H1 (cell line): ENCODE measurements at regions not wholly inside any gene's neighbourhood (a gene's known extent, or its start where the extent isn't known, plus 50 kb on each side); places are given as distances from the start of the nearest gene placed in this dataset.

Source experiments
- CHD2 ChIP-seq: IDR thresholded peaks from 2 replicates; pipeline ENCODE4 v1.6.1; 2012; ENCODE audit warnings: low read length, improper control_type of control experiment
- SIRT6 ChIP-seq: IDR thresholded peaks from one replicate; pipeline ENCODE4 v1.7.1; 2012; ENCODE audit warnings: low read length, inconsistent platforms
- SIX5 ChIP-seq: IDR thresholded peaks from 2 replicates; pipeline ENCODE4 v1.6.1; 2011; ENCODE audit warnings: mild to moderate bottlenecking, low read depth, low read length

DNA sequence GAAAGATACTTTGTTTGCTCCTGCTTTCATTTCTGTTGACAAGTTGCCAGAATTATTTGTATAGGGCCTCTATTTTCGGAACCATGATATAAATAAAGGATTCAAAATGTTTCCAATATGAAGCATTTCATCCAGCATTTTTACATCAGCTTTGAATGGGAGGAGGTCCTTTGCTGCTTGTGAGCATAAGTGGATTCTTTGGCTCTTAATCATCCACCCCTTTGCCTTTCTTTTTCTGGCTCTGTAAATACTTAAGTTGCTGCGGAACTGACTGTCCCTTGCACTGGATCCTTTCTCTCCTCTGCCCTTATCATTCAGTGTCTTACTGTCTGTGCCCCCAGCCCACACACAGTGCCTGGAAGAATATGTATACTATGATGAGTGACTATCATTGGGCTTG is 357.3 kb upstream of the RGS6 start (continued):
- TF ChIP-seq CHD2 (no peak), SIRT6 (no peak), SIX5 (no peak)
